Fibroblast of villous mesenchyme (primary cell): ENCODE measurements at regions not wholly inside any gene's neighbourhood (a gene's known extent, or its start where the extent isn't known, plus 50 kb on each side); places are given as distances from the start of the nearest gene placed in this dataset.

Source experiments
- DNase-seq: peaks from one replicate; pipeline ENCODE4 v3.0.0-alpha.2; 2010; ENCODE audit warnings: low read depth
- H3K4me3 ChIP-seq: 2 replicates; pipeline ENCODE4 v1.5.1; 2011; ENCODE audit warnings: low read depth, mild to moderate bottlenecking, low read length
- TF ChIP-seq, protein P1 (sequence below): IDR thresholded peaks from 2 replicates; pipeline ENCODE4 v1.5.1; 2012; ENCODE audit warnings: low read depth, mild to moderate bottlenecking, low read length; ENCODE audit not compliant: insufficient read depth

DNA sequence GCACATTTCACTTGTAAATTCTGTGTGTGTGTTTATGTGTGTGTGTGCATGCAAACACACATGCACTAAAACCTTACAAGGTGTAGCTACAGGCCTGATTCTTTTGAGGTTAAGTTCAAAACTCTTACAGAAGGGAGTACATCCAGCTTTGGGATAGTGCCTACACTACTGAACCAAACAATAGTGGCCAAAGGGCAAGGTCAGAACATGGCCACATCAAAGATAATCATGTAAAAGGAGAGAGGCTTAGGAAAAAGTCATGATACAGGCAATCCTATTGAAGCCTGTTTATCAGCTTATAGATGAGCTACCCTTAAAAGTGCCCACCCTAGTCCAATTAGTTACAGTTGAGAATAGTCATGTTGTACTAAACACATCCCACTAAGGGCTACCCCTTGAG, 139.6 kb downstream of the IDS start:
- TF ChIP-seq, protein P1, sequence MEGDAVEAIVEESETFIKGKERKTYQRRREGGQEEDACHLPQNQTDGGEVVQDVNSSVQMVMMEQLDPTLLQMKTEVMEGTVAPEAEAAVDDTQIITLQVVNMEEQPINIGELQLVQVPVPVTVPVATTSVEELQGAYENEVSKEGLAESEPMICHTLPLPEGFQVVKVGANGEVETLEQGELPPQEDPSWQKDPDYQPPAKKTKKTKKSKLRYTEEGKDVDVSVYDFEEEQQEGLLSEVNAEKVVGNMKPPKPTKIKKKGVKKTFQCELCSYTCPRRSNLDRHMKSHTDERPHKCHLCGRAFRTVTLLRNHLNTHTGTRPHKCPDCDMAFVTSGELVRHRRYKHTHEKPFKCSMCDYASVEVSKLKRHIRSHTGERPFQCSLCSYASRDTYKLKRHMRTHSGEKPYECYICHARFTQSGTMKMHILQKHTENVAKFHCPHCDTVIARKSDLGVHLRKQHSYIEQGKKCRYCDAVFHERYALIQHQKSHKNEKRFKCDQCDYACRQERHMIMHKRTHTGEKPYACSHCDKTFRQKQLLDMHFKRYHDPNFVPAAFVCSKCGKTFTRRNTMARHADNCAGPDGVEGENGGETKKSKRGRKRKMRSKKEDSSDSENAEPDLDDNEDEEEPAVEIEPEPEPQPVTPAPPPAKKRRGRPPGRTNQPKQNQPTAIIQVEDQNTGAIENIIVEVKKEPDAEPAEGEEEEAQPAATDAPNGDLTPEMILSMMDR, result no peak
- no peak overlapping the region for H3K4me3 ChIP-seq
- DNase-seq, result no peak

DNA sequence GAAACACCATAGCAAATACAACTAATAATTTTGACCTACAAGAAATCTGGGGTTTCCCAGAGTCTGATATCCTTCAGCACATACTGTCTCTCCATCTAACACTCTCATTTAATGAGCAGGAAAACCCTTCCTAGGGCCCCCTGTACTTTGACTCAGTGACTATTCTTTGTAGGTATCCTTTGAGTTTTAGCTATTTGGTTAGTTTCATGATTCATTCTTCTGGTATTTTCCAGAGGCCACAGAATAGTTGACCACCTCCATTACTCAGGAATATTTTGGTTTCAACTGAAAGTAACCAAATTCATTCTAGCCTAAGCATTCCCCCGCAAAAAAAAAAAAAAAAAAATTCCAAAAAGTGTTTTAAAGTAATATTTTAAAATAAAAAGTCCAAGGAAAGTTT, 140.0 kb downstream of the IDS start:
- TF ChIP-seq, protein P1, result no peak

DNA sequence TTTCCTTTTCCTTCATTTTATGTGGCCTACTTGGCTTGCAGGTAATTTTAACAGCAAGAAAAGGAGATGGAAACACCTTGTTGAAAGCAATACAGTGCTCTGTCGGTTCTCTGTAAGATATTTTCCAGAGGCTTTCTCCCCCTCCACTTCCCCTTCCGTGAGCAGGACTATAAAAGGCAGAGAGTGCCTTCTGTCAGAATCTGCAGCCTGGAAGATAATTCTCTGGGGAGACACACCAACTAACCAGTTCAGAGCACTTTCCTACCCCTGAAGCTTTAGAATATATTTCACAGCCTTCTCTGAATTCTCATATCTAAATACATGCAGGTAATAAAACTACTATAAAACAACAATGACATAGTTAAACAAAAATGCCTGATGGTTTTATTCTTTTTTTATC, 141.1 kb downstream of the IDS start:
- TF ChIP-seq, protein P1, result no peak
- H3K4me3 ChIP-seq, result no peak overlapping the region
- DNase-seq, result no peak

More for the DNA sequence above, 140.0 kb downstream of the IDS start:
- H3K4me3 ChIP-seq, result no peak overlapping the region
- no peak for DNase-seq

DNA sequence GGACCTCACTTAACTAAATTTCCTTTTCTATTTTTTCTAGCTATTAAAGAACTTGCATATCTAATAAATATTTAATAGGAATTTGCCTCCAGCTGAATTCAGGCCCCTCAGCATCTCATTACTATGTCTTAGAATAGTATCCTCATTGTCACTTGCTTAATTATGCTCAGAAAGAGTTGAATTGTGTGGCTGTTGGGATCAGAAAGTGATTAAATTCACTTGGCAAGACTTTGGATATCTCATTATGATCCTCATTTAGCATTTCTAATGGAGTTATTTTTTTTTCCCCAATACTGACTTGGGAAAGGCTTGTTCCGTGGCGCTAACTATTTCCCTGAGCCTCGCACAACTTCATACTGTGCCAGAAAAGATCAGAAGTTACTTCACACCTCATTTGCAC, 158.8 kb downstream of the IDS start:
- TF ChIP-seq, protein P1, result no peak
- no peak for DNase-seq
- H3K4me3 ChIP-seq, result no peak overlapping the region

DNA sequence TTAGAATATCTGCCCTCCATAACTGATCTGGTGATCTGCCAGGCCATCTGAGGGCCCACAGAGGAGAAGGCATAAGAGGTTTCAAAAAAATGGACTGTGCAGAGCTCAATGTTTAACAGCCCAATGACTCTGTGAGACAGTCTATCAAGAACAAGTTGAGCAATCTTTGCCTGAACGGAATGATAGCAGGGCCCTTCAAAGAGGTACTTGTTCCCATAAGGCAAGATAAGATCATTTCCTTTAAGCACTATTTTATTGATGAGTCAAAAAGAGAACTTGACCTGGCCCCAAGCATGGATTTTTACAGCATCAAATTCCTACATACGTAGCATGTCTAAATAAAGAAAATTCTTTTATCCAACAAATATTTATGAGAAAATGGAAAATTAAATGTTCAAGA, 182.8 kb downstream of the IDS start:
- no peak overlapping the region for H3K4me3 ChIP-seq
- DNase-seq, result no peak
- TF ChIP-seq, protein P1, result no peak

DNA sequence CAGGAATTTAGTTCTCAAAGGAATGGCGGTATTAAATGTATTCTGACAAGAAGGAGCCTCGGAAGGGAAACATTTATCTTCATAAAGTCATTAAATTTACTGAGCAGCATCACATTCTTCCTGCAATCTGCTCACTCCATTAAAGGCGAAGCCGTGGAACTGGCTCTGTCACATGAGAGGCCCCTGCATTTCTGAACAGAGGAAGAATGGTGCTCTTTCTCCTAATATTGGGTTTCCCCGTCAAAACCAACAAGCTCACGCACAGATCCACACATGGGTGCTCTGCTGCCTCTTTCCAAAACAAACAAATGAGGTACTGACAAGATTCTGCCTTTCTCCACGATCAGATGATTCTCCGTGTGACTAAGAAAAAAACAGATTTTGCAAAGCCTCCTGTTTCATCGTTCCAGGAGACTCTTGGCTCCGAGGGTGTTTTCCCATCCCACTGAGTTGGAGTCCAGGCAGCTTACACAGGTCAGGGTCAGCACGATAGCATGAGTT, 191.2 kb downstream of the IDS start:
- TF ChIP-seq, protein P1, result no peak
- peak; percentile 1 for DNase-seq
- no peak overlapping the region for H3K4me3 ChIP-seq

DNA sequence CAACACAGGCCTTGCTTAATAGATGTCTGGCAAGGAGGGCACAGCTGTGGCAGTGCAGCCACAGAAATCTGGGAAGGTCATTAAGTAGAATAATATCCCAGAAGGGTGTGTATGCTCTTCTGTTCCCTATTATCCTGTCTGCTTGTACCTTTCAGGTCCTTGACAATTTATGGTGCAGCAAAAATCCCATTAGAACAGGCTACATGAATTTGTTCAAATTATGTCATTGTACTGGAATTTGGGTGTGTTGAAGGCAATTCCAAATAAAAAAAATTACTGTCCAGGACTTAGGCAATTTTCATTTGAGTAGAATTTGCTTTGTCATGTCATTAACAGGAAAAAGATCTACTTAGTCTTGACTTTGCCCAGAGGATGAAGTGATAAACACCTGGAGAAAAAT, 192.1 kb downstream of the IDS start:
- no peak for DNase-seq
- TF ChIP-seq, protein P1, result no peak
- H3K4me3 ChIP-seq, result no peak overlapping the region
